HL-60 (cell line): ENCODE measurements at regions not wholly inside any gene's neighbourhood (a gene's known extent, or its start where the extent isn't known, plus 50 kb on each side); places are given as distances from the start of the nearest gene placed in this dataset.

Experiments
- DNase-seq, 2 experiments: peaks; one replicate each; pipeline ENCODE4 v3.0.0-alpha.2; 2010 to 2020; ENCODE audit warnings: low read depth in 1 of 2, low spot score in 1 of 2
- H3K27ac ChIP-seq: fragments of 250-450 bp; sonication (Bioruptor Pico); replicated peaks from 2 replicates; pipeline ENCODE4 v1.5.1; 2020; ENCODE audit warnings: mild to moderate bottlenecking, moderate library complexity
- H3K27me3 ChIP-seq: fragments of 250-450 bp; sonication (Bioruptor Pico); 2 replicates; pipeline ENCODE4 v1.5.1; 2021; ENCODE audit warnings: mild to moderate bottlenecking, moderate library complexity; ENCODE audit not compliant: insufficient read depth, poor library complexity, severe bottlenecking
- H3K4me3 ChIP-seq: replicated peaks from 2 replicates; pipeline ENCODE4 v1.5.1; 2011; ENCODE audit warnings: mild to moderate bottlenecking, control low read depth, low read length; ENCODE audit not compliant: insufficient read depth
- GABPA ChIP-seq: IDR thresholded peaks from 2 replicates; pipeline ENCODE4 v1.6.1; 2012; ENCODE audit warnings: low read depth
- POLR2AphosphoS5 ChIP-seq: IDR thresholded peaks from 2 replicates; pipeline ENCODE4 v1.6.1; 2012; ENCODE audit warnings: low read depth
- SPI1 ChIP-seq: IDR thresholded peaks from 2 replicates; pipeline ENCODE4 v1.6.1; 2012; ENCODE audit warnings: low read depth, mild to moderate bottlenecking, borderline replicate concordance
- TF ChIP-seq, protein P1 (sequence below): IDR thresholded peaks from 2 replicates; pipeline ENCODE4 v1.6.1; 2012; ENCODE audit warnings: low read depth; ENCODE audit not compliant: insufficient replicate concordance
- TF ChIP-seq, protein P2 (sequence below): IDR thresholded peaks from one replicate; pipeline ENCODE4 v1.5.1; 2011; ENCODE audit warnings: low read length, control low read depth, inconsistent platforms; ENCODE audit not compliant: insufficient read depth

DNA sequence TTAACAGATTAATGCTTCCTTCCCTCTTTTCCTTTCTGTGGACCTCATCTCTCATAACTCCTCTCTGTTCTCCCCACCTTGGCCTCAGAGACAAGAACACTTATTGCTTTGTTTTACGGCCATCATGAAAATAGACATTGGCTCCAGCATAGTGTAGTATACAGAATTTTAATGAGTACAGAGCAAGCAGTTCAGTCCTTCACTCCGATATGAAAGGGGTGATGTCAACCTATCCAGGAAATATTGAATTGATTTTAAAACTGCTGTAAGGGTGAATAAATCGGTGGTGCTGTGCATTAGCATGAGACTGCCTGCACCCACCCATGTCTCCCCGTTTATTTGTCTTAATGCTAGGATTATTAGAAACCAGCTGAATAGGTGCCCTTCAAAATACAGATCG is 490.9 kb upstream of the TBL1XR1 start:
- no peak overlapping the region for H3K27ac ChIP-seq
- no peaks in the 10 kb centered on the region for H3K27me3 ChIP-seq
- DNase-seq: no peak
- no peak overlapping the region for H3K4me3 ChIP-seq
- TF ChIP-seq POLR2AphosphoS5 (no peak), GABPA (no peak), SPI1 (no peak)
- TF ChIP-seq, protein P1, sequence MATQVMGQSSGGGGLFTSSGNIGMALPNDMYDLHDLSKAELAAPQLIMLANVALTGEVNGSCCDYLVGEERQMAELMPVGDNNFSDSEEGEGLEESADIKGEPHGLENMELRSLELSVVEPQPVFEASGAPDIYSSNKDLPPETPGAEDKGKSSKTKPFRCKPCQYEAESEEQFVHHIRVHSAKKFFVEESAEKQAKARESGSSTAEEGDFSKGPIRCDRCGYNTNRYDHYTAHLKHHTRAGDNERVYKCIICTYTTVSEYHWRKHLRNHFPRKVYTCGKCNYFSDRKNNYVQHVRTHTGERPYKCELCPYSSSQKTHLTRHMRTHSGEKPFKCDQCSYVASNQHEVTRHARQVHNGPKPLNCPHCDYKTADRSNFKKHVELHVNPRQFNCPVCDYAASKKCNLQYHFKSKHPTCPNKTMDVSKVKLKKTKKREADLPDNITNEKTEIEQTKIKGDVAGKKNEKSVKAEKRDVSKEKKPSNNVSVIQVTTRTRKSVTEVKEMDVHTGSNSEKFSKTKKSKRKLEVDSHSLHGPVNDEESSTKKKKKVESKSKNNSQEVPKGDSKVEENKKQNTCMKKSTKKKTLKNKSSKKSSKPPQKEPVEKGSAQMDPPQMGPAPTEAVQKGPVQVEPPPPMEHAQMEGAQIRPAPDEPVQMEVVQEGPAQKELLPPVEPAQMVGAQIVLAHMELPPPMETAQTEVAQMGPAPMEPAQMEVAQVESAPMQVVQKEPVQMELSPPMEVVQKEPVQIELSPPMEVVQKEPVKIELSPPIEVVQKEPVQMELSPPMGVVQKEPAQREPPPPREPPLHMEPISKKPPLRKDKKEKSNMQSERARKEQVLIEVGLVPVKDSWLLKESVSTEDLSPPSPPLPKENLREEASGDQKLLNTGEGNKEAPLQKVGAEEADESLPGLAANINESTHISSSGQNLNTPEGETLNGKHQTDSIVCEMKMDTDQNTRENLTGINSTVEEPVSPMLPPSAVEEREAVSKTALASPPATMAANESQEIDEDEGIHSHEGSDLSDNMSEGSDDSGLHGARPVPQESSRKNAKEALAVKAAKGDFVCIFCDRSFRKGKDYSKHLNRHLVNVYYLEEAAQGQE: no peak
- TF ChIP-seq, protein P2, sequence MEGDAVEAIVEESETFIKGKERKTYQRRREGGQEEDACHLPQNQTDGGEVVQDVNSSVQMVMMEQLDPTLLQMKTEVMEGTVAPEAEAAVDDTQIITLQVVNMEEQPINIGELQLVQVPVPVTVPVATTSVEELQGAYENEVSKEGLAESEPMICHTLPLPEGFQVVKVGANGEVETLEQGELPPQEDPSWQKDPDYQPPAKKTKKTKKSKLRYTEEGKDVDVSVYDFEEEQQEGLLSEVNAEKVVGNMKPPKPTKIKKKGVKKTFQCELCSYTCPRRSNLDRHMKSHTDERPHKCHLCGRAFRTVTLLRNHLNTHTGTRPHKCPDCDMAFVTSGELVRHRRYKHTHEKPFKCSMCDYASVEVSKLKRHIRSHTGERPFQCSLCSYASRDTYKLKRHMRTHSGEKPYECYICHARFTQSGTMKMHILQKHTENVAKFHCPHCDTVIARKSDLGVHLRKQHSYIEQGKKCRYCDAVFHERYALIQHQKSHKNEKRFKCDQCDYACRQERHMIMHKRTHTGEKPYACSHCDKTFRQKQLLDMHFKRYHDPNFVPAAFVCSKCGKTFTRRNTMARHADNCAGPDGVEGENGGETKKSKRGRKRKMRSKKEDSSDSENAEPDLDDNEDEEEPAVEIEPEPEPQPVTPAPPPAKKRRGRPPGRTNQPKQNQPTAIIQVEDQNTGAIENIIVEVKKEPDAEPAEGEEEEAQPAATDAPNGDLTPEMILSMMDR: no peak

DNA sequence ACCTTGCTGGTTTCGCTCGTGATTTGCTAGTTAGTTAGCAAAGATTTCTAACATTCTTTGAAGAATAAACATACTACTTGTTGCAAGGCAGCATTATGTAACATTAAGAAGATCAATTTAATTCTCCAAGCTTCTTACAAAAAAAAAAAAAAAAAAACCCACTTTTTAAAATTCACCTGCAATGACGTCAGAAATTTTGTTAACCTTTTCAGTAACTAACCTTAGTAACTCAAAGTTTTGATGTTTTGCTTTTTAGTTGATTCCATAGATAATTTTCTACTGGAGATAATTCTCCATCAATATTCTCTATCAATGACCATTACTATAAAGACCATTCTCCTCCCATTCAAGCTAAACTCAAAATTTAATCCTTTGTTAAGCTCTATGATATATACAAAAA is 491.8 kb upstream of the TBL1XR1 start:
- H3K27me3 ChIP-seq: no peaks in the 10 kb centered on the region
- no peak overlapping the region for H3K27ac ChIP-seq
- TF ChIP-seq SPI1: no peak
- TF ChIP-seq, protein P1: no peak
- TF ChIP-seq, protein P2: no peak
- TF ChIP-seq POLR2AphosphoS5: no peak
- no peak overlapping the region for H3K4me3 ChIP-seq
- no peak for DNase-seq

DNA sequence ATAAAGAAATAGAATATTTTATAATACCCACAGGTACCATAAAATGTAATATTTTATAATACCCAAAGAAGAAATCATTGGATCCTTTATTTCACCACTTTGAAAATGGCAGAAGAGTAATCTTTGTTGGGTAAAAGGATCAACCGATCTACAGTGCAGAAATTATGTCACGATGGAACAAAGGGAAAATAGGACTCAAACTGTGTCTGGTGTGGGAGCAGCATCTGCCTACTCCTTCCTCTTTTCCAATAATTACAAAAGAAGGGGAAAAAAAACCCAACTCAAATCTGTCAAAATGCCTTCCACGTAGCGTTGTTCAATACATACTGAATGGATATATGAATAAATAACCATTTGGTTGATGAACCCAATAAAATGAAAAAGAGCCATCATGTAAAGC is 492.6 kb upstream of the TBL1XR1 start:
- H3K27ac ChIP-seq: no peak overlapping the region
- DNase-seq: no peak
- no peak overlapping the region for H3K4me3 ChIP-seq
- TF ChIP-seq, protein P1: no peak
- TF ChIP-seq SPI1: no peak
- TF ChIP-seq, protein P2: no peak
- no peak for TF ChIP-seq GABPA
- TF ChIP-seq POLR2AphosphoS5: no peak
- no peaks in the 10 kb centered on the region for H3K27me3 ChIP-seq
